Breast epithelium (tissue), 3 donors: ENCODE measurements at regions not wholly inside any gene's neighbourhood (a gene's known extent, or its start where the extent isn't known, plus 50 kb on each side); places are given as distances from the start of the nearest gene placed in this dataset.

ENCODE experiments used
- CTCF ChIP-seq, 3 donors: fragments of 450-650 bp; IDR thresholded peaks; one replicate each; pipeline ENCODE4 v1.5.1; 2016 to 2017; ENCODE audit warnings: antibody characterized with exemption in 3 of 3, mild to moderate bottlenecking in 3 of 3, moderate library complexity in 3 of 3
- POLR2A ChIP-seq: fragments of 450-650 bp; IDR thresholded peaks from one replicate; pipeline ENCODE4 v1.6.1; 2016; ENCODE audit warnings: antibody characterized with exemption, mild to moderate bottlenecking, moderate library complexity
- POLR2AphosphoS5 ChIP-seq, 3 donors: sonication (generic); formaldehyde crosslinking; IDR thresholded peaks; one replicate each; pipeline ENCODE4 v1.6.1; 2017; ENCODE audit warnings: antibody characterized with exemption in 3 of 3

- TF ChIP-seq POLR2A = no peak
- no peak for TF ChIP-seq CTCF (IDR thresholded peaks at IDR 0.05)
- no peak for TF ChIP-seq POLR2AphosphoS5 (IDR thresholded peaks at IDR 0.05)
Observed at GRCh38 chr2:76252704-76253103, 542.0 kb upstream of the GCFC2 start.
